SK-N-SH treated with all-trans-retinoic acid at 6 μM for 48 hours (cell line): ENCODE measurements at regions not wholly inside any gene's neighbourhood (a gene's known extent, or its start where the extent isn't known, plus 50 kb on each side); places are given as distances from the start of the nearest gene placed in this dataset.

Experiments
- ATAC-seq: fragments of 200-7000 bp; cut with Tn5 transposase; 3 replicates; pipeline ENCODE4 v1.9.1; 2020; ENCODE audit warnings: mild to moderate bottlenecking, moderate library complexity
- ARNTL ChIP-seq: fragments of 450-650 bp; formaldehyde crosslinking; IDR thresholded peaks from 2 replicates; pipeline ENCODE4 v1.5.0; 2020; ENCODE audit warnings: low read depth, mild to moderate bottlenecking, moderate library complexity, borderline replicate concordance
- BACH2 ChIP-seq: fragments of 250-450 bp; sonication (Bioruptor Pico); IDR thresholded peaks from 2 replicates; pipeline ENCODE4 v1.9.0; 2021; ENCODE audit warnings: mild to moderate bottlenecking, borderline replicate concordance
- CSDC2 ChIP-seq: fragments of 250-450 bp; sonication (Bioruptor Pico); IDR thresholded peaks from 2 replicates; pipeline ENCODE4 v1.5.0; 2020; ENCODE audit warnings: mild to moderate bottlenecking, moderate library complexity
- ESRRG ChIP-seq: fragments of 250-450 bp; sonication (Bioruptor Pico); IDR thresholded peaks from 2 replicates; pipeline ENCODE4 v1.6.1; 2021; ENCODE audit warnings: mild to moderate bottlenecking
- GLIS3 ChIP-seq: fragments of 250-450 bp; sonication (Bioruptor Pico); IDR thresholded peaks from 2 replicates; pipeline ENCODE4 v1.5.0; 2020; ENCODE audit warnings: mild to moderate bottlenecking, moderate library complexity
- ISL1 ChIP-seq: fragments of 250-450 bp; sonication (Bioruptor Pico); IDR thresholded peaks from 2 replicates; pipeline ENCODE4 v2.1.2; 2022; ENCODE audit warnings: mild to moderate bottlenecking, moderate library complexity
- OSR1 ChIP-seq: fragments of 250-450 bp; sonication (Bioruptor Pico); IDR thresholded peaks from 2 replicates; pipeline ENCODE4 v1.8.0; 2022; ENCODE audit warnings: moderate library complexity, mild to moderate bottlenecking, inconsistent platforms
- PATZ1 ChIP-seq: fragments of 250-450 bp; sonication (Bioruptor Pico); IDR thresholded peaks from 2 replicates; pipeline ENCODE4 v1.8.0; 2020; ENCODE audit warnings: mild to moderate bottlenecking, moderate library complexity, borderline replicate concordance
- RARB ChIP-seq: fragments of 250-450 bp; sonication (Bioruptor Pico); IDR thresholded peaks from 2 replicates; pipeline ENCODE4 v1.8.0; 2021; ENCODE audit warnings: mild to moderate bottlenecking, moderate library complexity
- TCF4 ChIP-seq: fragments of 250-450 bp; sonication (Bioruptor Pico); IDR thresholded peaks from 2 replicates; pipeline ENCODE4 v1.8.0; 2021; ENCODE audit warnings: mild to moderate bottlenecking, moderate library complexity, borderline replicate concordance
- TOX ChIP-seq: fragments of 250-450 bp; sonication (Bioruptor Pico); IDR thresholded peaks from 2 replicates; pipeline ENCODE4 v1.8.0; 2021; ENCODE audit warnings: mild to moderate bottlenecking, moderate library complexity, borderline replicate concordance
- TSHZ2 ChIP-seq: fragments of 250-450 bp; sonication (Bioruptor Pico); IDR thresholded peaks from 2 replicates; pipeline ENCODE4 v1.5.0; 2020; ENCODE audit warnings: mild to moderate bottlenecking, moderate library complexity
- ZC3H10 ChIP-seq: fragments of 250-450 bp; sonication (Bioruptor Pico); IDR thresholded peaks from 2 replicates; pipeline ENCODE4 v1.5.1; 2021; ENCODE audit warnings: mild to moderate bottlenecking, moderate library complexity
- ZFP3 ChIP-seq: fragments of 250-450 bp; sonication (Bioruptor Pico); IDR thresholded peaks from 2 replicates; pipeline ENCODE4 v1.5.0; 2020; ENCODE audit warnings: mild to moderate bottlenecking, moderate library complexity
- ZFP30 ChIP-seq: fragments of 450-650 bp; formaldehyde crosslinking; IDR thresholded peaks from 2 replicates; pipeline ENCODE4 v1.5.0; 2022; ENCODE audit warnings: mild to moderate bottlenecking, moderate library complexity
- ZNF565 ChIP-seq: fragments of 450-650 bp; formaldehyde crosslinking; conservative IDR thresholded peaks from 2 replicates; pipeline ENCODE4 v1.5.0; 2020; ENCODE audit warnings: low read depth, mild to moderate bottlenecking, moderate library complexity
- ZNF70 ChIP-seq: fragments of 450-650 bp; formaldehyde crosslinking; IDR thresholded peaks from 2 replicates; pipeline ENCODE4 v1.5.0; 2020; ENCODE audit warnings: mild to moderate bottlenecking, moderate library complexity
- ZNF8 ChIP-seq: fragments of 450-650 bp; formaldehyde crosslinking; IDR thresholded peaks from 2 replicates; pipeline ENCODE4 v1.5.0; 2020; ENCODE audit warnings: mild to moderate bottlenecking, moderate library complexity
- TF ChIP-seq, protein P1 (sequence below): fragments of 250-450 bp; sonication (Bioruptor Pico); IDR thresholded peaks from 2 replicates; pipeline ENCODE4 v1.5.1; 2020; ENCODE audit warnings: low read depth, mild to moderate bottlenecking, moderate library complexity
- TF ChIP-seq, protein P2 (sequence below): fragments of 250-450 bp; sonication (Bioruptor Pico); IDR thresholded peaks from 2 replicates; pipeline ENCODE4 v1.8.0; 2021; ENCODE audit warnings: low read depth, mild to moderate bottlenecking, moderate library complexity, borderline replicate concordance
- TF ChIP-seq, protein P3 (sequence below): fragments of 250-450 bp; sonication (Bioruptor Pico); IDR thresholded peaks from 2 replicates; pipeline ENCODE4 v1.5.1; 2021; ENCODE audit warnings: mild to moderate bottlenecking, moderate library complexity

DNA sequence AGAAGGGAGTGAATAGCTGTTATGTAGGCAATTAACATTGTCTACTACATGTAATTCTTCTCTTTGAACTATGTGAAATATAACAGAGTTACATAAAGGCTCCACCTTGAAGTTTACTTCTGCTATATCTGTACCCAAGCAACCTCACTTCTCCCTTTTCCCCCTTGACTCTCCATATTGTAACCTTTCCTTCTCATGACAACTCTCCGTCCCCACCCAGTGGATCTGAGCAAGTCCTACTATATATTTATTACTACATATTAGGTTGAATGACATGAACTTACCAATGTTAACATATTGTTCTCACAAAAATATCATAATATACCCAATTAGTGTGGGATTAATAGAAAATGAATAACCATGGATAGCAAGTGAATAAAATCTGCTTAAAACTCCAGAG, 93.2 kb upstream of the ATP8A1 start:
- TF ChIP-seq ARNTL (CRISPR knock-in tag) (no peak), ZNF70 (CRISPR knock-in tag) (no peak), ZNF8 (CRISPR knock-in tag) (no peak), GLIS3 (CRISPR knock-in tag) (no peak), ISL1 (CRISPR knock-in tag) (no peak), ZFP3 (CRISPR knock-in tag) (no peak), ZC3H10 (CRISPR knock-in tag) (no peak), ZFP30 (CRISPR knock-in tag) (no peak), OSR1 (CRISPR knock-in tag) (no peak), TCF4 (no peak), CSDC2 (CRISPR knock-in tag) (no peak), TOX (CRISPR knock-in tag) (no peak)
- TF ChIP-seq, protein P1, sequence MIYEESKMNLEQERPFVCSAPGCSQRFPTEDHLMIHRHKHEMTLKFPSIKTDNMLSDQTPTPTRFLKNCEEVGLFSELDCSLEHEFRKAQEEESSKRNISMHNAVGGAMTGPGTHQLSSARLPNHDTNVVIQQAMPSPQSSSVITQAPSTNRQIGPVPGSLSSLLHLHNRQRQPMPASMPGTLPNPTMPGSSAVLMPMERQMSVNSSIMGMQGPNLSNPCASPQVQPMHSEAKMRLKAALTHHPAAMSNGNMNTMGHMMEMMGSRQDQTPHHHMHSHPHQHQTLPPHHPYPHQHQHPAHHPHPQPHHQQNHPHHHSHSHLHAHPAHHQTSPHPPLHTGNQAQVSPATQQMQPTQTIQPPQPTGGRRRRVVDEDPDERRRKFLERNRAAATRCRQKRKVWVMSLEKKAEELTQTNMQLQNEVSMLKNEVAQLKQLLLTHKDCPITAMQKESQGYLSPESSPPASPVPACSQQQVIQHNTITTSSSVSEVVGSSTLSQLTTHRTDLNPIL (CRISPR knock-in tag): no peak
- TF ChIP-seq, protein P2, sequence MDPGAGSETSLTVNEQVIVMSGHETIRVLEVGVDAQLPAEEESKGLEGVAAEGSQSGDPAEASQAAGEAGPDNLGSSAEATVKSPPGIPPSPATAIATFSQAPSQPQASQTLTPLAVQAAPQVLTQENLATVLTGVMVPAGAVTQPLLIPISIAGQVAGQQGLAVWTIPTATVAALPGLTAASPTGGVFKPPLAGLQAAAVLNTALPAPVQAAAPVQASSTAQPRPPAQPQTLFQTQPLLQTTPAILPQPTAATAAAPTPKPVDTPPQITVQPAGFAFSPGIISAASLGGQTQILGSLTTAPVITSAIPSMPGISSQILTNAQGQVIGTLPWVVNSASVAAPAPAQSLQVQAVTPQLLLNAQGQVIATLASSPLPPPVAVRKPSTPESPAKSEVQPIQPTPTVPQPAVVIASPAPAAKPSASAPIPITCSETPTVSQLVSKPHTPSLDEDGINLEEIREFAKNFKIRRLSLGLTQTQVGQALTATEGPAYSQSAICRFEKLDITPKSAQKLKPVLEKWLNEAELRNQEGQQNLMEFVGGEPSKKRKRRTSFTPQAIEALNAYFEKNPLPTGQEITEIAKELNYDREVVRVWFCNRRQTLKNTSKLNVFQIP: no peak
- TF ChIP-seq, protein P3, sequence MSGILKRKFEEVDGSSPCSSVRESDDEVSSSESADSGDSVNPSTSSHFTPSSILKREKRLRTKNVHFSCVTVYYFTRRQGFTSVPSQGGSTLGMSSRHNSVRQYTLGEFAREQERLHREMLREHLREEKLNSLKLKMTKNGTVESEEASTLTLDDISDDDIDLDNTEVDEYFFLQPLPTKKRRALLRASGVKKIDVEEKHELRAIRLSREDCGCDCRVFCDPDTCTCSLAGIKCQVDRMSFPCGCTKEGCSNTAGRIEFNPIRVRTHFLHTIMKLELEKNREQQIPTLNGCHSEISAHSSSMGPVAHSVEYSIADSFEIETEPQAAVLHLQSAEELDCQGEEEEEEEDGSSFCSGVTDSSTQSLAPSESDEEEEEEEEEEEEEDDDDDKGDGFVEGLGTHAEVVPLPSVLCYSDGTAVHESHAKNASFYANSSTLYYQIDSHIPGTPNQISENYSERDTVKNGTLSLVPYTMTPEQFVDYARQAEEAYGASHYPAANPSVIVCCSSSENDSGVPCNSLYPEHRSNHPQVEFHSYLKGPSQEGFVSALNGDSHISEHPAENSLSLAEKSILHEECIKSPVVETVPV: no peak
- no peak; the same call in 2 of the 3 replicates for ATAC-seq

- TF ChIP-seq ZNF565 (CRISPR knock-in tag) (no peak), ZFP3 (CRISPR knock-in tag) (no peak), BACH2 (CRISPR knock-in tag) (no peak), CSDC2 (CRISPR knock-in tag) (no peak), RARB (CRISPR knock-in tag) (no peak), ESRRG (CRISPR knock-in tag) (no peak), ZC3H10 (CRISPR knock-in tag) (no peak), OSR1 (CRISPR knock-in tag) (no peak), TOX (CRISPR knock-in tag) (no peak), ARNTL (CRISPR knock-in tag) (no peak), ZNF8 (CRISPR knock-in tag) (no peak), PATZ1 (no peak), TCF4 (no peak), ZFP30 (CRISPR knock-in tag) (no peak), TSHZ2 (CRISPR knock-in tag) (no peak), ZNF70 (CRISPR knock-in tag) (no peak)
- TF ChIP-seq, protein P2: no peak
- TF ChIP-seq, protein P3: no peak
- TF ChIP-seq, all 23 proteins: peak for 0
- ATAC-seq: no peak
These were observed 91.1 kb upstream of the ATP8A1 start for GRCh38 chr4:42747971-42748370.
